ENCODE measurements at regions not wholly inside any gene's neighbourhood (a gene's known extent, or its start where the extent isn't known, plus 50 kb on each side); places are given as distances from the start of the nearest gene placed in this dataset.

DNA sequence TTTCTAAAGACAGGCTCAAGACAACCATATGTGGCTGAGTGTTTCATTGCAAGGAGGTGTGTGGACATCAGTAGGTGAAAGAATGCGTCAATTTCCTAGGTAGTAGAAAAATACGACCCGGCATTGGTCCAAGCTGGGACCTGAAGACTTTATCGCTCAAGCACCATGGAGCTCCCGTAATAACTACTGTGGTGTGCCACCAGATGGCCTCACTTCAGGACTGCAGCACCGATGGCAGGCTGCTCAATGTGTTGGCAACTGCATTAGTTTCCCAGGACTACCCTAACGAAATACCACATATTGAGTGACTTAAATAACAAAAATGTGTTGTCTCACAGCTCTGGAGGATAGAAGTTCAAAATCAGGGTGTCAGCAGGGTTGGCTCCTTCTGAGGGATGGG lies 72.4 kb upstream of the FAT3 start:
- H3K79me2 ChIP-seq (ENCODE audit: insufficient read depth, low read depth): no peaks in the 10 kb centered on the region
- no peak overlapping the region for H3K9ac ChIP-seq
- no peak overlapping the region for H3K4me2 ChIP-seq
- H3K4me3 ChIP-seq (IDR thresholded peaks at IDR 0.05; ENCODE audit: insufficient read depth, low read depth, low read length): no peak overlapping the region
- no peaks in the 10 kb centered on the region for H3K36me3 ChIP-seq (ENCODE audit: insufficient read depth)
- TF ChIP-seq, protein P1, sequence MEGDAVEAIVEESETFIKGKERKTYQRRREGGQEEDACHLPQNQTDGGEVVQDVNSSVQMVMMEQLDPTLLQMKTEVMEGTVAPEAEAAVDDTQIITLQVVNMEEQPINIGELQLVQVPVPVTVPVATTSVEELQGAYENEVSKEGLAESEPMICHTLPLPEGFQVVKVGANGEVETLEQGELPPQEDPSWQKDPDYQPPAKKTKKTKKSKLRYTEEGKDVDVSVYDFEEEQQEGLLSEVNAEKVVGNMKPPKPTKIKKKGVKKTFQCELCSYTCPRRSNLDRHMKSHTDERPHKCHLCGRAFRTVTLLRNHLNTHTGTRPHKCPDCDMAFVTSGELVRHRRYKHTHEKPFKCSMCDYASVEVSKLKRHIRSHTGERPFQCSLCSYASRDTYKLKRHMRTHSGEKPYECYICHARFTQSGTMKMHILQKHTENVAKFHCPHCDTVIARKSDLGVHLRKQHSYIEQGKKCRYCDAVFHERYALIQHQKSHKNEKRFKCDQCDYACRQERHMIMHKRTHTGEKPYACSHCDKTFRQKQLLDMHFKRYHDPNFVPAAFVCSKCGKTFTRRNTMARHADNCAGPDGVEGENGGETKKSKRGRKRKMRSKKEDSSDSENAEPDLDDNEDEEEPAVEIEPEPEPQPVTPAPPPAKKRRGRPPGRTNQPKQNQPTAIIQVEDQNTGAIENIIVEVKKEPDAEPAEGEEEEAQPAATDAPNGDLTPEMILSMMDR (conservative IDR thresholded peaks at IDR 0.05; ENCODE audit: low read depth, low read length): no peak
- no peak overlapping the region for H3K27ac ChIP-seq
- no peaks in the 10 kb centered on the region for H4K20me1 ChIP-seq (ENCODE audit: insufficient read depth)
- H3K27me3 ChIP-seq (ENCODE audit: insufficient read depth, low read depth): no peaks in the 10 kb centered on the region
- H3K4me1 ChIP-seq (ENCODE audit: low read depth, poor library complexity, severe bottlenecking): no peaks in the 10 kb centered on the region
- H2AFZ ChIP-seq (ENCODE audit: low read depth): no peak overlapping the region

DNA sequence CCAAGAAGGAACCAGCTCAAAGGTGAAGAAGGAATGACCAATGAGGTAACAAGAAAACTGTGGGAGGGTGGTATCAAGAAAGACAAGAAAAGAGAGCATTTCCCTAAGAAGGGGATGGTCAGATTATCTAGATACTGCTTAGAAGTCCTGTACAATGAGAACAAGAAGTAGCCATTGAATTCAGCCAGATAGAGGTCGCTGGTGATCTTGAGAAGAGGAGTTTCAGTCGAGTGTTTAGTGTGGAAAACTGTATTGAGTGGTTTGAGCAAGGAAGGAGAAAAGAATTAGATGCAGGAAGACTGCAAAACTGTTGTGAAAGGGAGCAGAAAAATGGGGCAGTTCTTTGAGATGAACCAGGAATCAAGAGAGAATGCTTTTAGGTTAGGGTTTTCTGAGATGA lies 74.6 kb upstream of the FAT3 start:
- no peaks in the 10 kb centered on the region for H3K27me3 ChIP-seq (ENCODE audit: insufficient read depth, low read depth)
- TF ChIP-seq, protein P1 (conservative IDR thresholded peaks at IDR 0.05; ENCODE audit: low read depth, low read length): no peak
- no peak overlapping the region for H3K4me3 ChIP-seq (IDR thresholded peaks at IDR 0.05; ENCODE audit: insufficient read depth, low read depth, low read length)
- H3K36me3 ChIP-seq (ENCODE audit: insufficient read depth): no peaks in the 10 kb centered on the region
- no peaks in the 10 kb centered on the region for H3K4me1 ChIP-seq (ENCODE audit: low read depth, poor library complexity, severe bottlenecking)
- no peaks in the 10 kb centered on the region for H3K79me2 ChIP-seq (ENCODE audit: insufficient read depth, low read depth)
- no peak overlapping the region for H3K4me2 ChIP-seq
- no peak overlapping the region for H3K9ac ChIP-seq
- no peak overlapping the region for H2AFZ ChIP-seq (ENCODE audit: low read depth)
- no peaks in the 10 kb centered on the region for H4K20me1 ChIP-seq (ENCODE audit: insufficient read depth)
- no peak overlapping the region for H3K27ac ChIP-seq

DNA sequence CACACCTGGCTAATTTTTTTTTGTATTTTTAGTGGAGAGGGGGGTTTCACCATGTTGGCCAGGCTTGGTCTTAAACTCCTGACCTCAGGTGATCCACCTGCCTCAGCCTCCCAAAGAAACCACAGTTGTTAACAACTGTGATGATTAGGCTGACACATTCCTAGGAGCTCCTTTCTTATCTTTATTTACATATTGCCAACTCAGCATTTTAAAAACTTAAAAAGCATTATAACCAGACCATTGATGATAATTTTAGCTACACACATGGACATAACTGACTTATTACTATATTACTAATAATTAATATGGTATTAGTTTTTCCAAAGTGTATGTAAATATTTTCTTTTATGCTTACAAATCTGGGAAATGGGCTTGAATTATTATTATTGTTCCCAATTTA lies 82.9 kb upstream of the FAT3 start:
- H4K20me1 ChIP-seq (ENCODE audit: insufficient read depth): no peaks in the 10 kb centered on the region
- no peaks in the 10 kb centered on the region for H3K27me3 ChIP-seq (ENCODE audit: insufficient read depth, low read depth)
- no peaks in the 10 kb centered on the region for H3K36me3 ChIP-seq (ENCODE audit: insufficient read depth)
- H3K27ac ChIP-seq: no peak overlapping the region
- H3K4me3 ChIP-seq (IDR thresholded peaks at IDR 0.05; ENCODE audit: insufficient read depth, low read depth, low read length): no peak overlapping the region
- no peak overlapping the region for H2AFZ ChIP-seq (ENCODE audit: low read depth)
- H3K4me2 ChIP-seq: no peak overlapping the region
- TF ChIP-seq, protein P1 (conservative IDR thresholded peaks at IDR 0.05; ENCODE audit: low read depth, low read length): no peak
- H3K9ac ChIP-seq: no peak overlapping the region
- H3K79me2 ChIP-seq (ENCODE audit: insufficient read depth, low read depth): no peaks in the 10 kb centered on the region
- H3K4me1 ChIP-seq (ENCODE audit: low read depth, poor library complexity, severe bottlenecking): no peaks in the 10 kb centered on the region

DNA sequence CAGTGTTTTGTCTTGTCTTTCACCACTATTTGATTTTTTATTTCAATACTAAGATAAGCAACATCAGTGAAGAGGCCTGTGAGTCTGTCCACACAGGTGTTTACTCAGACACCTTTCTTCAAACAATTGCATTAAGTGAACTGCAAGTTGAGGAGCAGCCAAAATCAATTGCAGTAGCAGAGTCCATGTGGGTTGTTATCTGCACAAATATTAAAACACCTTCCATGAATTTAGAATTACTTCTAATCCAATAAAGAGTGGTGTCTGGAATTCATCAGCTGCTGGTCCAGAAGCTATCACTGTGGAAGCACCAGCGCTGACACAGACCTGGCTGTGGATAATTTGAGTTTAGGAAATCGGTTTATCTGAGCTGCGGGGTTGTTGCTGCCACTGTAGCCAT lies 83.5 kb upstream of the FAT3 start:
- Histone ChIP-seq H3K27me3 (ENCODE audit: insufficient read depth, low read depth) (no peaks in the 10 kb centered on the region), H3K27ac (no peak overlapping the region), H3K9ac (no peak overlapping the region), H3K36me3 (ENCODE audit: insufficient read depth) (no peaks in the 10 kb centered on the region), H2AFZ (ENCODE audit: low read depth) (no peak overlapping the region), H3K4me1 (ENCODE audit: low read depth, poor library complexity, severe bottlenecking) (no peaks in the 10 kb centered on the region), H4K20me1 (ENCODE audit: insufficient read depth) (no peaks in the 10 kb centered on the region), H3K4me2 (no peak overlapping the region), H3K4me3 (IDR thresholded peaks at IDR 0.05; ENCODE audit: insufficient read depth, low read depth, low read length) (no peak overlapping the region), H3K79me2 (ENCODE audit: insufficient read depth, low read depth) (no peaks in the 10 kb centered on the region)
- TF ChIP-seq, protein P1 (conservative IDR thresholded peaks at IDR 0.05; ENCODE audit: low read depth, low read length): no peak

DNA sequence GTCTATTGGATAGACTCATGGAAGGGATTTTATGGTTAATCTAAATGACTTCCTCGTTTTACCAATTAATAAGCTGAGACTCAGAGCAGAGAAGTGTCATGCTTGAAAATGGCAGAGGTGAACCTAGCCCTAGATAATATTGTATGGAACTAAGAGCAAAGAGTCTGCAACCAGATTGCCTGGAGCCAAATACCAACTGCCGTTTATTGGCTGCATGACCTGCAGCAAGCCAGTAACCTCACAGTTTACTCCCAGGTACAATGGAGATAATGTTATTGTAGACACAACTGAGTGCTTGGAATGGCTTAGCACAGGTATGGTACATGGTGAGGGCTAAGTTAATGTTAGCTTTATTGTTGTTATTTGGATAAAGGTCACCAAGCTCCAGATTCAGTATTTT lies 84.6 kb upstream of the FAT3 start:
- Histone ChIP-seq H2AFZ (ENCODE audit: low read depth) (no peak overlapping the region), H3K9ac (no peak overlapping the region), H4K20me1 (ENCODE audit: insufficient read depth) (no peaks in the 10 kb centered on the region), H3K79me2 (ENCODE audit: insufficient read depth, low read depth) (no peaks in the 10 kb centered on the region), H3K4me3 (IDR thresholded peaks at IDR 0.05; ENCODE audit: insufficient read depth, low read depth, low read length) (no peak overlapping the region), H3K27ac (no peak overlapping the region), H3K36me3 (ENCODE audit: insufficient read depth) (no peaks in the 10 kb centered on the region), H3K4me1 (ENCODE audit: low read depth, poor library complexity, severe bottlenecking) (no peaks in the 10 kb centered on the region), H3K4me2 (no peak overlapping the region), H3K27me3 (ENCODE audit: insufficient read depth, low read depth) (no peaks in the 10 kb centered on the region)
- TF ChIP-seq, protein P1 (conservative IDR thresholded peaks at IDR 0.05; ENCODE audit: low read depth, low read length): no peak
